ENCODE measurements at regions not wholly inside any gene's neighbourhood (a gene's known extent, or its start where the extent isn't known, plus 50 kb on each side); places are given as distances from the start of the nearest gene placed in this dataset.
A peak's percentile ranks its signal among the peaks of the same experiment; 100 is the strongest.

DNA sequence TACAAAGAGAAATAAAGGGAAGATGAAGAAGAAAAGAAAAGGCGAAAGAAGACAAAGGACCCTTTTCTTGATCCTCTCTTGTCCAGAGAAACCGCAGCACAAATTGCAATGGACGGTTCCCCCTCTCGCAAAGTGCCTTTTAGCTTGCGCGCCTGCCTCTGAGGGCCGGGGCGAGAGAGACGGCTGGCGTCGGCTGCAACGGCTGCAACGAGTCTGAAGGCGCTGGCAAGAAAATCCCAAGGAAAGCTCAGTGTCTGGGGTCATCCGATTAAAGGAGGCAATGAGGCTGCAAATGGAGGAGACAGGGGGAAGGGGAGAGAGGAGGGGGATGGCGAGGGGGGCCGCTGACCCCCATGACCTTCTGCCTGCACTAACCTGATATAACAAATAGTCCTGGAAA, 671.5 kb downstream of the MED13L start:
- ChIA-PET CTCF (no interaction called here), POLR2A (ENCODE audit: unreplicated experiment) (no interaction called here)
- H3K36me3 ChIP-seq (ENCODE audit: low read depth, low read length): no peaks in the 10 kb centered on the region
- H2AFZ ChIP-seq (ENCODE audit: low read length): no peak overlapping the region
- no peak for ATAC-seq
- H3K9me3 ChIP-seq (ENCODE audit: low read length): no peaks in the 10 kb centered on the region
- no peak overlapping the region for H3K4me3 ChIP-seq (ENCODE audit: low read length)
- peaks cover 70% of the 10 kb centered on the region for H3K27me3 ChIP-seq (ENCODE audit: low read length)
- H3K9ac ChIP-seq (ENCODE audit: low read length): no peak overlapping the region
- no peaks in the 10 kb centered on the region for H3K79me2 ChIP-seq (ENCODE audit: low read length)
- no peaks in the 10 kb centered on the region for H4K20me1 ChIP-seq (ENCODE audit: low read length)
- TF ChIP-seq EZH2 (IDR thresholded peaks at IDR 0.05; ENCODE audit: low read length, unreplicated experiment) (no peak), CTCF (conservative IDR thresholded peaks at IDR 0.05; ENCODE audit: low read depth, low read length) (no peak), EZH2phosphoT487 (IDR thresholded peaks at IDR 0.05; ENCODE audit: borderline replicate concordance, low read length) (no peak)
- no peaks in the 10 kb centered on the region for H3K4me1 ChIP-seq (ENCODE audit: insufficient read depth, low read length)
- no peak for DNase-seq
- BruUV-seq (replicated peaks): no TSS peak
- no peak overlapping the region for H3K27ac ChIP-seq (ENCODE audit: low read length)
- H3F3A ChIP-seq (ENCODE audit: low read length, unreplicated experiment): no peaks in the 10 kb centered on the region
- no peak overlapping the region for H3K4me2 ChIP-seq (ENCODE audit: low read length)
- intact Hi-C loops (cut with micrococcal nuclease): no loop called here
- no peaks in the 10 kb centered on the region for H3K9me2 ChIP-seq (replicated peaks; ENCODE audit: low read length)

GRCh38 chr12:115598871-115599811, 678.4 kb downstream of the MED13L start:
- no peaks in the 10 kb centered on the region for H3K36me3 ChIP-seq (ENCODE audit: low read depth, low read length)
- no peak overlapping the region for H3K4me2 ChIP-seq (ENCODE audit: low read length)
- H3F3A ChIP-seq (ENCODE audit: low read length, unreplicated experiment): no peaks in the 10 kb centered on the region
- ChIA-PET POLR2A (ENCODE audit: unreplicated experiment) (no interaction called here), CTCF (no interaction called here)
- H4K20me1 ChIP-seq (ENCODE audit: low read length): no peaks in the 10 kb centered on the region
- H3K27ac ChIP-seq (ENCODE audit: low read length): no peak overlapping the region
- H3K9me2 ChIP-seq (replicated peaks; ENCODE audit: low read length): 0 out of 2 replicates have a peak, but pooled peaks cover 5% of the 10 kb centered on the region
- peaks cover 9% of the 10 kb centered on the region; the same call in 1 of the 2 replicates for H3K4me1 ChIP-seq (ENCODE audit: insufficient read depth, low read length)
- H3K9ac ChIP-seq (ENCODE audit: low read length): no peak overlapping the region
- intact Hi-C loops (cut with micrococcal nuclease): no loop called here
- H2AFZ ChIP-seq (ENCODE audit: low read length): no peak overlapping the region
- H3K27me3 ChIP-seq (ENCODE audit: low read length): peaks cover 57% of the 10 kb centered on the region
- ATAC-seq (no peak), DNase-seq (no peak)
- TF ChIP-seq EZH2phosphoT487 (IDR thresholded peaks at IDR 0.05; ENCODE audit: borderline replicate concordance, low read length) (no peak), EZH2 (IDR thresholded peaks at IDR 0.05; ENCODE audit: low read length, unreplicated experiment) (no peak), CTCF (conservative IDR thresholded peaks at IDR 0.05; ENCODE audit: low read depth, low read length) (no peak)
- H3K9me3 ChIP-seq (ENCODE audit: low read length): no peaks in the 10 kb centered on the region
- no peak overlapping the region for H3K4me3 ChIP-seq (ENCODE audit: low read length)
- H3K79me2 ChIP-seq (ENCODE audit: low read length): no peaks in the 10 kb centered on the region
- BruUV-seq (replicated peaks): no TSS peak

- BruUV-seq (replicated peaks): no TSS peak
Measured at GRCh38 chr12:115597157-115597712, 680.3 kb downstream of the MED13L start.

More at GRCh38 chr12:115597157-115597712, 680.3 kb downstream of the MED13L start:
- ChIA-PET CTCF (no interaction called here), POLR2A (ENCODE audit: unreplicated experiment) (no interaction called here)
- TF ChIP-seq EZH2 (IDR thresholded peaks at IDR 0.05; ENCODE audit: low read length, unreplicated experiment): no peak
- TF ChIP-seq EZH2phosphoT487 (IDR thresholded peaks at IDR 0.05; ENCODE audit: borderline replicate concordance, low read length): no peak
- no peak for TF ChIP-seq CTCF (conservative IDR thresholded peaks at IDR 0.05; ENCODE audit: low read depth, low read length)
- Histone ChIP-seq H3K4me1 (ENCODE audit: insufficient read depth, low read length) (peaks cover 9% of the 10 kb centered on the region; the same call in 1 of the 2 replicates), H3K36me3 (ENCODE audit: low read depth, low read length) (no peaks in the 10 kb centered on the region), H3K9ac (ENCODE audit: low read length) (no peak overlapping the region), H3K9me2 (replicated peaks; ENCODE audit: low read length) (0 out of 2 replicates have a peak, but pooled peaks cover 5% of the 10 kb centered on the region), H3K27me3 (ENCODE audit: low read length) (peaks cover 48% of the 10 kb centered on the region), H3K79me2 (ENCODE audit: low read length) (no peaks in the 10 kb centered on the region), H3K4me3 (ENCODE audit: low read length) (no peak overlapping the region), H2AFZ (ENCODE audit: low read length) (no peak overlapping the region), H3F3A (ENCODE audit: low read length, unreplicated experiment) (no peaks in the 10 kb centered on the region), H3K4me2 (ENCODE audit: low read length) (no peak overlapping the region), H4K20me1 (ENCODE audit: low read length) (no peaks in the 10 kb centered on the region), H3K27ac (ENCODE audit: low read length) (no peak overlapping the region), H3K9me3 (ENCODE audit: low read length) (no peaks in the 10 kb centered on the region)
- ATAC-seq: peak; percentile 94
- DNase-seq: peak; percentile 87
- intact Hi-C loops (cut with micrococcal nuclease): no loop called here
